ENCODE measurements at regions not wholly inside any gene's neighbourhood (a gene's known extent, or its start where the extent isn't known, plus 50 kb on each side); places are given as distances from the start of the nearest gene placed in this dataset.

GRCh38 chr9:134227451-134228411 is 63.4 kb upstream of the RNU6ATAC start:
- DNase-seq (ENCODE audit: low spot score) = no peak

DNA sequence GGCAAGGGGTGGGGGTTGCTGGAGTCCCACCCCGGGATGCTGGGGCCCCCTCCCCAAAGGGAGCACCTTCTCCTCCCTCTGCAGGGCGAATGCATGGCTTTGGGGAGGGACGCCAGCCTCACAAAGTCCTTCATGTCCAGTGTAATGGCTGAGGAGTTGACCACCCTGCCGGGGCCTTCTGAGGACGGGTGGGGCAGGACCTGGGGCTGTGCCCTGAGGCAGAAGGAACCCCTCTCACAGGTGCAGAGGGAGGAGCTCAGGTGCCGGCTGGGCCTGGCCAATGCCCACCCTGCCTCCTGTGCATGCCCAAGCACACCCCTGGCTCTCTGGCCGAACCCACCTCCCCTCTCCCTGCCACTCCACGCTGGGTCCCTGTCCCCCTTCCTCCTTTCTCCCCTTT is 64.3 kb upstream of the RNU6ATAC start:
- no peak for DNase-seq (ENCODE audit: low spot score)

DNA sequence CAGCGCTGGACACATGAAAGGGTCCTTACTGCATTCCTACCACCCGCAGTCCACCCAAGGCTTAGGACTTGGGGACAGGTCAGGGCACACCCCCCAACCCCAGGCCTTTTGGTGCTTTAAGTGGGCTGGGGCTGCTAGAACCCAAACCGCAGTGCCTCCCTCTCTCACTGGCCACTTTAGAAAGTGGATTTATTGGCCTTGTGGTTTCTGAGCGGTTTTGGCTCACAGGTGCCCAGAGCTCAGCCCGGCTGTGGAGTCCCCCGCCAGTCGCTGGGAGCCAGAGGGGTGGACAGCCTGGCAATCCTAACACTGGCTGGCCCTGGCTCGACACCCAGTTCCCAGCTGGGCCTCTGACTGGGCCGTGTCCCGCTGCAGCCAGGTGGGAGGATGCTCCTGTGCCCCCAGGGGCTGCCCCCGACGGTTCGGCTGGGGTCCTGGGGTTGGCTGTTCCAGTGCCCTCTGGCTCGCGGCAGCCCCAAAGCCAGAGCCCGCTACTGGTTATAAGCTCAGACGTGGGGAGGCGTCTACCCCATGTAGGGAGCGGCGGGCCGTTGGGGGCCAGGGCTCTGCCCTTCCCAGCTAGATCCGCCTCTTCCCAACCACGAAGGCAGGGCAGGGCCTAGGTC is 65.2 kb upstream of the RNU6ATAC start:
- DNase-seq (ENCODE audit: low spot score) = no peak

DNA sequence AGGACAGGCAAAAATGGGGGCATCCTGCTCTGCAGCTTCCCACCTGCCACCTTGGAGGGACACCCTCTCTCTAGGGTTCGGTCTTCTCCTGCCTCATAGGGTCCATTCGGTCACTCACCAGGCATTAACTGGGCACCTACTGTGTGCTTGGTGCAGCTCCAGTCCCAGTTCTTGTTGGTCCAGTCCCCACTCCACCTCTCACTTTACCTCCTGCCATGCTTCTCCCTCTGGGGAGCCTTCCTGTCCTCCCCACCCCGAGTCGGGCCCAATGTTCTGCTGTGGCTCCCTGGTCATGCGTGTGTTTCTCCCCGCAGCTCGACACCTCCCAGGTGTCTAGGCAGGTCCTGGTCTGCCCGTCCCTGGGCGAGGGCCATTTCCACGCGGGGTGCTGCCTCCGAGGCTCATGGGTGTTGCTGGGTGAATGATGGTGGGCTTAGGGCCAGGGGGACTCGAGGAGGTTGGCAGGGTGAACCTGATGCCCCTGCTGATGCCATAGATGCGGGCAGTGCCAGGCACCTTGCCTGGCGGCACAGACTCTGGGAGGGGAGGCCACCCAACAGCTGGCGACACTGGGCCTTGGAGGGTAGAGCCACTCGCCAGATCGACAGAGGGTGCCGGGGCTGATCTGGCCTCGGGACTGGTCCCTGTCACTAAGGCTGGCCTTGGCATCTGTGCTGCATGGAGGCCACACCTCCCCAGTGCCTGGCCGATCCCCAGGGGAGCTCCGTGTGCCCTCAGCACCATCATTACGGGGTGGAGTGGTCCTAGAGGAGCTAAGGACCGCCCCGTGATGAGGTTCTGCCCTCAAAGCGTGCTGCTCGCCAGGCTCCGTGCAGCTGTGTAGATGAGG is 66.0 kb upstream of the RNU6ATAC start:
- no peak for DNase-seq (ENCODE audit: low spot score)

DNA sequence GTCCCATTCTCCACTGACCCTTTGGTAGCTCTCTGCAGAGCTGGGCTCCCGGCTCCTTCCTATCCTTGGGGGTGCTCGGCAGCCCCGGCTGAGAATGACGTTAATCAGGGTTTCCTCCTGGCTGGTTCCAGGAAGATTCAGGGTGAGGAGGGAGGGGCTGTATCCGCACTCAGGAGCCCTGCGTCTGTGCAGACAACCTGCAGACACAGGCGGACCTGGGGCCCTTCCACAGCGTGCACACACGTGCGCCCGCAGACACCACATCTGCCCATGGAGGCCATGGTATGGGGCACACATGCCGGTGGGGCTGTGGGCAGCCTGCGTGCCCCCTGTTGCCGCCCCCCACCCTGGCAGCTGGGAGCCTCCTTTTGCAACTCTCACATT is 66.6 kb upstream of the RNU6ATAC start:
- DNase-seq (ENCODE audit: low spot score) = no peak

DNA sequence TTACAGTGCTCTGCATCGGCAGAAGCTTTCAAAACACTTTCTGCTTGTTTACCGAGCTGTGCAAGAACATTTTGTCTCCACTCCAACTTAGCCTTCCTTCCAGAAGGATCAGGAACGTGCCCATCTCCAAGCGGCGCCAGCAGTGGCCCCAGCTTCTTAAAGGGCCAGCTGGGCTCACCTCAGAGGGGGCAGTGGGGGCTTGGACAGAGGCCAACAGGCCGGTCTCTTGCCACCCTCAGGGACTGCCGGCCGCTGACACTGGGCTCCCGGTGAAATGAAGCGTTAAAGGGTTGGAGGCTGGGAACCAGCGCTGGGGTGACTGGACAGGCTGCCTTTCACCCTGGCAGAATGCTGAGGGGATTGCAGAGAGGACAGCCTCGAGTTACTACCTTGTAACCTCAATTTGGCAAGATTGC is 67.0 kb upstream of the RNU6ATAC start:
- no peak for DNase-seq (ENCODE audit: low spot score)

GRCh38 chr9:134231767-134232166 is 67.4 kb upstream of the RNU6ATAC start:
- DNase-seq (ENCODE audit: low spot score) = no peak

- DNase-seq (ENCODE audit: low spot score) = no peak
Observed at GRCh38 chr9:134233022-134233421, 68.7 kb upstream of the RNU6ATAC start.

- no peak for DNase-seq (ENCODE audit: low spot score)
Observed at GRCh38 chr9:134234001-134234660, 69.8 kb upstream of the RNU6ATAC start.

- DNase-seq (ENCODE audit: low spot score) = no peak
Observed at GRCh38 chr9:134234687-134235359, 70.5 kb upstream of the RNU6ATAC start.

GRCh38 chr9:134235366-134235765 is 71.0 kb upstream of the RNU6ATAC start:
- no peak for DNase-seq (ENCODE audit: low spot score)

DNA sequence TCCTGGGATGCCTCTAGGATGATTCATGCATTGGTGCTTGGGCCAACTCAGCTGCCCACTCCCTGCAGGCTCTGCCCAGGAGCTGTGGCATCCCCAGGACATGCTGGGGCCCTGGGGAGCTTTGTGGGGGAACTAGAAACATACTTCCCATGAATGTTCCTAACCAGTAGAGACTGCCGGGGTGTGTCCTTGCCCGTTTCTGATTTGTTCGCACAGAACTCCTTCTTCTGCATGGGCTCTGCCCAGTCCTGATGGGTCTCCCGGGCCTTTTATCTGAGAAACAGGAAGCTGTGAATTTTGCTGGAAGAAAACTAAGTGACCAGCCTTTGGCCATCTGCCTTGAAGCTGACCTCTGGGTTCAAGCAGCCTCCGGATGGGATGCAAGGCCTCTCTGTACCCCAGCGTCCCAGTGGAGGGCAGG is 71.6 kb upstream of the RNU6ATAC start:
- no peak for DNase-seq (ENCODE audit: low spot score)

GRCh38 chr9:134236935-134237629 is 72.7 kb upstream of the RNU6ATAC start:
- no peak for DNase-seq (ENCODE audit: low spot score)

DNA sequence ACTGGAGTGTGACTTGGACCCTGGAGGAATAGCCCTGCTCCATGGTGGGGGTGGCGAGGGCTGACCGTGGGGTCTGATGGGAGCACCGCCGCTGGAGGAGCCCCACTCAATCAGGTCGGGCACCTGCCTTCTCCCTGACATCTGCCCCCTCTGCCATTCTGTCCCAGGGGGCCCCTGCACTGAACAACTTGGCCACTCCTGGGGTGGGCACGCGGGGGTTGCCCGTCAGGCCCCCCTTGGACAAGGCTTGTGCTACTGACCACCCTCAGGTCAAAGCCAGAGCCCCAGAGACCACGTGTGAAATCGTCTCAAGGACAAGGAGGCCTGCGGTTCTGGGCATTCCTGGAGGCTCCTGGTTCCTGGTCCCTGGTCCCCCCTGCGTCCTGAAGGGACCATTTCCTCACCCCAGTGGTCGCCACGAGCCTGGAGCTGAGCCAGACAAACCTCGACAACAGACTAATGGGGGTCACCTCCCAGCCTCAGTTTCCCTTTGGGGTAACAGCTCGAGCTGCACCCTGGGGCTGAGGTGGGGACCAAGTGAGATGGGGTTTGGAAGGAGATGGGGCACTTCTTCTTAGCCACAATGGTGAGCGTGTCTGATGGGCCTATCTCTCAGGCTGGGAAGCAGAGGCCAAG is 73.4 kb upstream of the RNU6ATAC start:
- DNase-seq (ENCODE audit: low spot score) = no peak

- no peak for DNase-seq (ENCODE audit: low spot score)
Observed at GRCh38 chr9:134239130-134239903, 75.0 kb upstream of the RNU6ATAC start.

DNA sequence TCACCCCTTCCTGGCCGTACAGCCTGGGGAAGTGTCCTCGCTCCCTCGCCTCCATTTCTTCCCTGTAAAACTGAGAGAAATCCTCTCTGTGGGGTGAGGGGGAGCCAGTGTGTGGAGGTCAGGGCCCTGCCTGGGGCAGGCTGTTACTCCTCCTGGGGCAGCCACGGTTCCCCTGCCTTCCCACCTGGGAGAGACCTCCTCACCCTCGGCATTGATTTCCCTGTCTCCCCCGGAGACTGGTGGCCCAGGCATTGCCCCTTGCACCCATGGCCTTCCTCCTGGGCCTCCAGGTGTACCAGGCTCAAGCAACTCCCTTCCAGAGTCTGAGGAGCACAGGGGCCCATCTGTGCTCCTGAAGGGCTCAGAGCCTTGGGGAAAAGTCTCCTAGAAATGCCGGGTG is 75.6 kb upstream of the RNU6ATAC start:
- DNase-seq (ENCODE audit: low spot score) = no peak

DNA sequence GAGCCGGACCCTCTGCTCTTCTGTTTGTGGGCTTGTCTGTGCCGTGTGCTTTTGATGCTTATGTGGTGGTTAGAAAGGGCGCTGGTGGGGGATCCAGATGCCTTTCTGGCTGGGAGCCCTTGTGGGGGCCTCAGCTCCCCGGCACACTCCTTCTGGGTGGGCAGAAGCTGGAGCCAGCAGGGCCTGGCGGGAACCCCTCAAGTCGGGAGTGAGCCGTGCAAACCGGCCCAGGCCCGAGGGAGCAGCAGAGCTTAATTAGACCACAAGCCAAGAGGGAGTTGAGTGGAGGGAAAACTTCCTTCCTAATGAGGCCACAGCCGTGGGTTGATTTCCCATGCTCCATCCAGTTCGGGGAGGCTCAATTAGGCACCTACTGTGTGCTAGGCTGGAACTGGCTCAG is 76.0 kb upstream of the RNU6ATAC start:
- no peak for DNase-seq (ENCODE audit: low spot score)

DNA sequence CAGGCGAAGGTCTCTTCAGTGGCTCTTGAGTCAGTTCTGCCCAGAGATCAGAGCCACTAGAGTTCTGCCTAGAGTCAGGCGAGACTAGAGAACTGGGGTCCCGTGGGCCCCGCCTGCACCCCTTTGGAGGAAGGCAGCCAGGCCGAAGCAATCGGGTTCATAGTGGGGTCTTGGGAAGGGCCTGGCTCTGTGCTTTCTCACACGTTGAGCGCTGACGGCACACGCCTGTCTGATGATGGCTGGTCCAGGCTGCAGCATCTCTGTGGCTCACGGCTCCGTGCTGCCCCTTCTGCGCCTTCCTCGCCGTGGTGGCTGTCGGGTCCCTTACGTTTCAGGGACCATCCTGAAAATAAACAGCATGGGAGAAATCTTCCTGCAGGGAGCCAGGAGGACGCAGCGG is 78.3 kb upstream of the RNU6ATAC start:
- no peak for DNase-seq (ENCODE audit: low spot score)

DNA sequence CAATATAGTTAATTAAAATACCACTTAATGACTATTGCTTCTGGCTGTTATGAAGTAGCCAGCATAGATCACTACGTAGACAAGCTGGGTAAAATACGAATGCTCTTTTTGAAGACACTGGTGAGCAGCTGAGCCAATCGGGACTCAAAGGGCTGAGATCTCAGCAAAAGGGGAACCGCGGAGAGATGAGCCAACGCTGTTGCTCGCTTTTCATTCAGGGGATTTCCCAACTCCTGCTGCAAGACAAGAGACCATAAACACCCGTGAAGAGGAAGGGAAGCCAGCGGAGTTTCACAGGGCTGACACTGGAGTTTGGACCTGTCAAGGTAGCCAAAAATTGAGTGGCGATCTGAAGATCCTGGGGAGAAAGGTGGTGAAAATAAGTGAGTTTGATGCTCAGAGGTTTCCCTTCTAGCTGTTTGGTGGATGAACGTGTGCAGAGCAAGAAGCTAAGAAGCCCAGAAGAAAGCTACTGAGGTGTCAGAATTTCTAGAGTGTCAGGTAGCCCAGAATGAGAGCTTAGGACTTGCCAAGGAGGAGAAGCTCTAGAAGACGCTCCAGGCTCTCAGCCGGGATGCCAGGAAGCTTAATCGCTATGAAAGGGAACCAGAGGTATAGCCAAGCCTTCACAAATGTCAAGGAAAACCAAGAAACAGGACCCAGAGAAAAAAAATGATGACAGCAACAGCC is 79.6 kb upstream of the RNU6ATAC start:
- no peak for DNase-seq (ENCODE audit: low spot score)

All from kidney capillary endothelial cell (primary cell).